ENCODE measurements at regions not wholly inside any gene's neighbourhood (a gene's known extent, or its start where the extent isn't known, plus 50 kb on each side); places are given as distances from the start of the nearest gene placed in this dataset.

DNA sequence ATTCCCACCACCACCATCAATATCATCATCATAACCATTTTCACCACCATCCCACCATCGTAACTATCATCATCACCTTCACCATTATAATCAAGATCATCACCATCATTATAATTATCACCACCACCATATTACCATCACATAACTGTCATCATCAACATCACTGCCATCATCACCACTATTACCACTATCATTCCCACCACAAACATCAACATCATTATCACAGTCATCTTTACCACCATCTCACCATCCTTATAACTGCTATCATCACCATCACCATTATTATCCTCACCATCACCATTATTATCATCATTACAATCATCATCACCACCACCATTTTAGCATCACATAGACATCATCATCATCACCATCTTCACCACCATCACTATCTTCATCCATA lies 167.1 kb upstream of the ZMIZ1 start:
- DNase-seq (ENCODE audit: low read depth in 1 of 2, low spot score in 1 of 2): no peak

DNA sequence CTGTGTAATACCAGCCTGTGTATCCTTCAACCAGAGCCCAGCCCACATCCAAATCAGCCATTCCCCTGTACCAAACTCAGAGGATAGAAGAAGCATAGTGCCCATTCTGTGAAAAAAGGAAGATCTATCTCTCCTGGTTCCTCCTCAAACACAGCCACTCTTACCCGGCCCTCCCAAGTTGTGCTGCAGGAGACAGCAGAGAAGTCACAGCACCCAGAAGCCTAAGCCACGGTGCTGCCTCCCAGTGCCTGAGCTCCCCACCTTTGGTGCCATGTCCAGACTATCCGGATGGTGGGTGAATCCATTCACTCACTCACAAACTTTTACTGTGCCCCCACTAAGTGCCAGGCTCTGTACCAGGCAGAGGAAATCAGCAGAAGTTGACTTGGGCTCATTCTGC lies 166.0 kb upstream of the ZMIZ1 start:
- no peak for DNase-seq (ENCODE audit: low read depth in 1 of 2, low spot score in 1 of 2)

DNA sequence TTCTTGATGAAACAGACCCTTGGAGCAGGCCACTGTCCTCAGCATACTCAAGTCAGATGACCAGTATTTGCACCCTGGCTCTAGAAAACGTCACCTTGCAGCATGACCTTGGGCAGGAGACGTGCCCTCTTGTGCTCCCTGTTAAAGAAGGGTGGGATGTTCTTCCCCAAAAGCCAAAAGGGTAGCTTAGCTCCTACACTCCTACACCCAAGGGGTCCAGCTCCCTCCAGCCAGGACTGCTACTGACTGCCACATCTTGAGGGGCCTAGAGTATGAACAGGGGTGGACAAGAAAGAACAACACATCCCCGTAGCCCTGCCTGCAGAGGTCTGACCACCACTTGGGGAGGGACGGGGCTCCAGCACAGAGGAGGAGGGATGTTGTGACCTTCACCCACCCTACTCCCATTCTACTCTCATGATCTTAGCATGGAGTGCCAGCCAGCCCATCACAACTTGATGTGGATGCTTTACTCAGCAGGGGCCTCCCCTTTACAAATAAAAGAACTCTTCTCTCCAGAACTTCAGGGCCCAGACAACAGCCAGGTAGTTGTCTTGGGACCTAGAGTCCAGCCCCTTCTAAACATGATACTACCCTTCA lies 165.3 kb upstream of the ZMIZ1 start:
- no peak for DNase-seq (ENCODE audit: low read depth in 1 of 2, low spot score in 1 of 2)

DNA sequence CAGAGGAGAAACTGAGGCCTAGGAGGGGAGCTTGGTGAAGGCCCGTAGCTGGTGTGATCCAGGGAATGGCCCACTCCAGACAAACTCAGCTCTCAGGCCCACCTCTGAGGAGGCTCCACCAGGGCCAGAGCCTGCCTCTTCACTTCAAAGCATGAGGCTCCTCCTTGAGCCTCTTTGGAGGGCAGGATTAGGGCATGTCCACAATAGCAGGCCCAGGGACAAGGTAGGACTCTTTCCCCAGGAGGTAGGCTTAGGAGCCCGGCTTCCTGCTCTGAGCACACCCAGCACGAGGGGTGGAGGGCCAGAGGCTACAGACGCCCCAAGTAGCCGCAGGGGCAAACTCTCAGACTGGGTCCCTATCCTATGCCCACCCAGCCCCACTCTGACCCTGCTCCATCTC lies 164.6 kb upstream of the ZMIZ1 start:
- DNase-seq (ENCODE audit: low read depth in 1 of 2, low spot score in 1 of 2): no peak

DNA sequence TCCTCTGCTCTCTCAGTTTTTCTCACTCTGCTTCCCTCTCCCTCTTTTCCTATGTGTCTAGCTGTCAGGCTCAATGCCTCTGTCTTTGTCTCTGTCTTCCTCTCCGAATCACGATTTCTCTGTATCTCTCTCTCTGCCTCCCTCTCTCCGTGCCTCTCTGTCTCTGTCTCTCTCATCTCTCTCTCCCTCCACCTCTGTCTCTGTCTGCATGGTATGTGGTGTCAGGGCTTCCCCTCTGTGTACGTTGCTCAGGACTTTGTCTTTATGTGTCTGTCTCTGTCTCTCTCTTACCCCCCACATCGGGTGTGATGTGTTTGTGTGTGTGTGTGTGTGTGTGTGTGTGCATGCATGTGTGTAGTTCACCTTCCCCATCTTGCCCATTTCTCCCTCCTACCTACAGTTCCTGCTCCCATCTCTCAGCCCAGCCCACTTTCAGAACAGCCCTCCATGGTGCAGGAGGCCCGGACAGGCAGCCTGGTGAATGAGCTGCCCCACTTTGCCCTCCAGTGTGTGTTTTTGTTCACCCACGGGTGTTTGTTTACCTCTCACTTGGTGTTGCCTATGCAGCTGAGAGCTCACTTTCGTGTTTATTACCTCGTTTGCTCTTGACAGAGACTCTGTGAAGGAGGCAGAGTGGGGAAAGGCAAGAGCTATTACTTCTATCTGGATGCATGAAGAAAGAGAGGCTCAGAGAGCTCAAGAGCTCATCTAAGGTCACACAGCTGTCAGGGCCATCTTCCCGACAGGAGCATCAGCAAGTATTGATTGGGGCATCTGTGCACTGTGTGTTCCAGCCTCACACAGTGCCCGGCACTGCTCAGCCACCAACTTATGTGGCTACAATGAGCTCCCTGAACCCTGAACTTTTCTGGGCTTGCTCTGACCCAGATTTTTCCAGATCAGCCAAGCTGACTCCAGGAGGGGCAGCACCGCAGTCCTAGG lies 163.5 kb upstream of the ZMIZ1 start:
- no peak for DNase-seq (ENCODE audit: low read depth in 1 of 2, low spot score in 1 of 2)

DNA sequence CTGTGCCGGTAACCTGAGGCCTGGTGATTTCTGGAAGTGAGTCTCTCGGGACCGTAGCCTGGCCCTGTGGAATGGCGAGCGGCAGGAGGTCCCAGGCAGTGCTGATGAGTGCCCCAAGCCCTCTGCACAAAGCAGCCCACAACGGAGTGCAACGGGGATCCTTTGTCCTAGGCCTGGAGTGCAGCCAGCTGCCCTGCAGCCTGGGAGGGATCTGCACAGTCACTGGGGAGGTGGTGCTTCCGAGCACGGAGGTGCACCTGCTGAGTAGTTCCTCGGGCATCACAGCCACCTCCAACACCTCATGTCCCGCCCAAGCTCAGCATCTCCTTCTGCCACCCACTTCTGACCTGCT lies 162.8 kb upstream of the ZMIZ1 start:
- no peak for DNase-seq (ENCODE audit: low read depth in 1 of 2, low spot score in 1 of 2)

DNA sequence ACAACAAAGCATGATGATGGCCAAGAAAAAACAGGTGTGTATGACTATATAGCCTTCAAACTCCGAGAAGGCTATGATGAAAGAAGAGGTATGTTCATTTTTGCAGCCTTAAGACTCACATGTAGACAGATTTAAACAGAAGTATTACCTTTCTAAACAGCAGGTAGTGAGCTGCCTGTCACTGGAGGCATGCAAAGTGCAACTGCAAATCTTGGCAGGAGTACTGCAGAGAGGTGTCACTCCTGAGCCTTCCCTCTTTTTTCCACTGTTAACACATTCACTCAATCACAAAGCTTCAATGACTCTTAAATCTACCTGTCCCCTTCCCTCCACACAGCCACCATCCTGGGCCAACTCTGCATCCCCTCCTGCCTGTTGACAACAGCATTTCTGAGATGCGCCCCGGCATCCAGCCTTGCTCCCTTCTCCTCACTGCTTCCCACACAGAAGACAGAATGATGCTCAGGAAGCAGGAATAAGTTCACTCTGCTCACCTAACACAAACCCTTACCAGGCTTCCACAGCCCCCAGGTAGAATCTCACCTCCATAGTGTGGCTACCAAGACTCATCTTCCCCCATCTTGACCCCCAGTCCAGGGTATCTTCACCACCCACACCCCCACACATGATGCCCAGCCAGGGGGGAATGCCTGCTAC lies 161.9 kb upstream of the ZMIZ1 start:
- no peak for DNase-seq (ENCODE audit: low read depth in 1 of 2, low spot score in 1 of 2)

DNA sequence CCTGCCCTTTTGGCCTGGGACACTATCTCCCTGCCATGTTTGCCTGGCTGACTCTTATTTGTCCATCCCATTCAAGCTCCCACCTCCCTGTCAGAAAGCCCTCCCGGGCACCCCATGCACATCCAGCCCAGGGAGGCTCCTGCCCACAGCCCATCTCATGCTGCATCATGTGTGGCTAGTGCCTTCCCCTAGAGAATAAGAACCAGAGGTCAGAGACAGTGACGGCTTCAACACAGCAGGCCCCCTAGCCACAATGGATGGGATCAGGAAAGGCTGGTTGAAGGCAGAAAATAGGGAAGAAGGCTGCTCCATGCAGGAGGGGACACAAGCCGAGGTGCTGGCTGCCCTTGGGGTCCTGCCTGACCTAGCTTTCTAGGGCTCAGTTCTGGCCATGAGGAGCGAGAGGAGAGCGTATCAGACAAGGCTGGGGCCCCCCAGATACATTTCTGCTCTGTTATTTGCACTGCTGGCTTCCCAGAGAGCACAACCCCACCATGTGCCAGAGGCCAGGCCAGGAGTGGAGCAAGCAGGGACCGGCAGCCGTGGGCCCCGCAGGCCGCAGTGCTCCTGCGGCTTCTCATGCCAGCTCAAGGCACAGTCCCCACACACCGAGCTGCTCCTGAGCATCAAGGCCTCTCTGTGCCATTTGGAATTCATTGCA lies 161.1 kb upstream of the ZMIZ1 start:
- DNase-seq (ENCODE audit: low read depth in 1 of 2, low spot score in 1 of 2): no peak

DNA sequence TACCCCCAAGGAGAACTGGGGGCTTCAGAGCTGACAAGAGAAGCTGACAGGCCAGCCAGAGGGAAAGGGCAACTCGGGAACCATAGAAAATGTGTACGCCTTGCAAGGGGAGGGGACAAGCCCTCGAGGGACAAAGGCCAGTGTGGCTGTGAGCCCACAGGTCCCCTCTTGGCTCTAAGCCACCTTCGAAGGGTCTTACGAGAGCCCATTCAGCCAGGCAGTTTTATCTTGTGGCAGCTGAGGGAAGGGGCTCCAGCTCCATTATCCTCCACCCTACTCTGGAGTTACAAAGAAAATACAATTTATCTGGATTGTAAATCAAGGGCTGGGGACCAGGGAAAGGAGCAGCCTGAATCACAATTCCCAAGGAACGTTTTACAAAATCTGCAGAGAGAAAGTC lies 159.5 kb upstream of the ZMIZ1 start:
- no peak for DNase-seq (ENCODE audit: low read depth in 1 of 2, low spot score in 1 of 2)

DNA sequence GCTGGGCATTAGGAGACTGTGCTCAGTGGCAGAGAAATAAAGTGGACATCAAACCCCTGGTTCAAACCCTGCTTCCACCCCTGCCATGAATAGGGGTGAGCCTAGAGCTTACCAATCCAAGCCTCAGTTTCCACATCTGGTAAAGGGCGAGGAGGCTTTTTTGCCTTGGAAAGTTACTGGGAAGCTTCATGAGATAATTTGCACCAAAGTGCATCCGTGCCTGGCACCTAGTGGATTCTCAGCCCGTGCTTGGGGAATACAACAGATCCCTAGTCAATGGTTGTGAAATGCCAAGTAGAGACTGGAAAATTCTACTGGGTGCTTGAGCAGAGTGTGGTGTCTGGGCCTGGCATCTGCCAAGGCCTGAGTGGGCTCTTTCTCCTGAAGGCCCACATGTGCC lies 158.7 kb upstream of the ZMIZ1 start:
- no peak for DNase-seq (ENCODE audit: low read depth in 1 of 2, low spot score in 1 of 2)

DNA sequence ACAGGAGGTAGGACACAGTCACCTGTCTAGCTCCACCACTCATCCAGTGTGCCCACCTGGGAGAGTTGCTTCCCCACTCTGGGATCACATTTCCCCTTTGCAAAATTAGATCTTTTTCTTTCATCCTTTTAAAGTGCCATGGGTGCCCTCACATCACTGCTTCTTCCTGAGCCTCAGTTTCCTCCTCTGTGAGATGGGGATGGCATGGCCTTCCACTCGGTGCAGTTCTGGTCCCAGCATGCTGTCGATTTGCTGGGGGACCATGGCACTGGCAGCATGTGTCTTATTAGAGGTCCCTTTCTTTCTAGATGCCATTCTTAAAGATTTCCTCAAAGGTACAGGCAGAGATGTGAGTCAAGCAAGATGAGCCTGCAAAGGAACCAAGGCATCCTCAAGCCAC lies 158.3 kb upstream of the ZMIZ1 start:
- no peak for DNase-seq (ENCODE audit: low read depth in 1 of 2, low spot score in 1 of 2)

DNA sequence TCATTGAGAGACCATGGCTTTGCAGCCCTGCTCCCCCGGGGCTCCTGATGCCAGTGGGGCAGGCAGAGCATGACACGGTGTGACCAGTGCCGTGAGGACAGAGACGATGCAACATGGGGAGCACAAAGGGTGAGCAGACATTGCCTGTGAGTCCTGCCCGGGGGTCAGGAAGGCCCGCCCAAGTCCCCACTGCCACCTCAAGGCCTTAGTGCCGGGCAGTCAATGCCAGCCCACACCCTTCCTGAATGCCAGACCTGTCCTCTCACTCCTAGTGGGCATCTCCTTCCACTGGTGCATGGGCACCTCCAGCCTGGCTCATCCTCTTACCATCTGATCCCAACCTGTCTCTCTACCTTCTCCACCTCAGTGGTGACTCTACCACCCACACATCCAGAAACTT lies 157.9 kb upstream of the ZMIZ1 start:
- no peak for DNase-seq (ENCODE audit: low read depth in 1 of 2, low spot score in 1 of 2)

DNA sequence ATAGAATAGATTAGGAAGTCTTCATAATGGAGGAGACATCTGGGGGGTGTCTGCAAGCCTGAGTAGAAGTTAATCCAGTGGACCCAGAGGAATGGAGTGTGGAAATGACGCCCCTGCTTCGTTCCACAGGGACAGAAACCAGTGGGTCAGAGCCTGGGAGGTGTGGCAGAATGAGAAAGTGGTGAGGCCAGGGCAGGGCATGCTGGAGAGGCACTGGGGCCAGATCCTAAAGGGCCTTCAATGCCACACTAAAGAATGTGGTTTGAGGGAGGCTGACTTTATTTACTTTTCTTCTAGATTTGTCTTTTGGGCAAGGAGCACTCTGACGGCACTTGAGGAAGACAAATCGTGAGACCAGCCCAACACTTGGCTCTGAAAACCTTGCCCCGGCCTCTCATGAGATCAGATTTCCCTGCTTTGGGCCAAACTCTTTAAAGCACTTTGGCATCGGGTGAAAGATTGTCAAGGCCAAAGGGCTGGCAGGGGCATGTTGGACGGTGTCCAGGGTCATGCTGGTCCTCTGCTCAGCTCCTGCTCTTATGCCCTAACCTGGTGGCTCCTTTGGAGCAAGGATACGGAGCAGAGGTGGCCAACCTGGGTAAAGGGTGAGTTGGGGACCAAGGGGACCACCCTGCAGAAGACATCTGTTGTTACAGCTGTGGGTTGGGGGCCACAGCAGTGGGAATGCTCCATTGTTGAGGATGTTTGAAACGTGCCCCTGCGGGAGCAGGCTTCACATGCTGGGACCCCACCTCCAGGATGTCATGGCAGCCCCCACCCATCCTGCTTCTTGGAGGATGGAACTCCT lies 157.0 kb upstream of the ZMIZ1 start:
- no peak for DNase-seq (ENCODE audit: low read depth in 1 of 2, low spot score in 1 of 2)

DNA sequence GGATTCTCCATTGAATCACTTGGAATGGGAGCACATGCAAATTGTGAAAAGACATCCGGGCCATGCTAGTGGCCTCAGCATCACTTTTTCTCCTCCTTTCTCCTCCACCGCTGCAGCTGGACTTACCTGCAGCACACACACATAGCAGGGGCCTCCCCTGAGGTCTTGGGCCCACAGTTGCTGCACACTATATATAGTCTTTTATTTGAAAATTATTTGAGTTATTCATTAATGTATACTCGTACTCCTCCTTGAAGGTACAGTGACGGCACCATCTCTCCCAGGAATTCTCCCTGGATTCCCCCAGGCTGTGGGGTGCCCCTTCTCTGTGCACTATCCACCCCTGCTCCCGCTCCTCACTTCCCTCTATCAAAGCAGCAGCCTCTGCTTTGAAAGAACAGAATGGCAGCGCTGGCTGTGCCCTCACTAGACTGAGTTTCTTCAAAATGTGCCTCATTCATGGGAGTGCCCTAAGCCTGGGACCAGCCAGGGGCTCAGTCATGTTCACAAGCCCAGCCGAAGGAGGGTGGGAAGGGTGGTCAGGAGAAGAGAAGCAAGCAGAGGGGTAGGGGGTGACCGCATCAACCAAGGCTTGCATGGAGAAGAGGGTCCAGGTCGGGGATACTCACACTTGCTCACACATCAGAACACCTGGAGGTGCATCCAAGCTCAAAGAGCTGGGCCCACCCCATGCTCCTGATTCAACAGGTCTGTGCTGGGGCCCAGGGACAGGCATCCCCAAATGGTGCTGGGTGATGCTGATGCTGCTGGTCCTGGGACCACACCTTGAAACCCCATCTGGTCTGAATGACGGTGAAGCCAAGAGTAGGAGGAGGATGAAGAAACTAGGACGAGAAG lies 156.2 kb upstream of the ZMIZ1 start:
- no peak for DNase-seq (ENCODE audit: low read depth in 1 of 2, low spot score in 1 of 2)

DNA sequence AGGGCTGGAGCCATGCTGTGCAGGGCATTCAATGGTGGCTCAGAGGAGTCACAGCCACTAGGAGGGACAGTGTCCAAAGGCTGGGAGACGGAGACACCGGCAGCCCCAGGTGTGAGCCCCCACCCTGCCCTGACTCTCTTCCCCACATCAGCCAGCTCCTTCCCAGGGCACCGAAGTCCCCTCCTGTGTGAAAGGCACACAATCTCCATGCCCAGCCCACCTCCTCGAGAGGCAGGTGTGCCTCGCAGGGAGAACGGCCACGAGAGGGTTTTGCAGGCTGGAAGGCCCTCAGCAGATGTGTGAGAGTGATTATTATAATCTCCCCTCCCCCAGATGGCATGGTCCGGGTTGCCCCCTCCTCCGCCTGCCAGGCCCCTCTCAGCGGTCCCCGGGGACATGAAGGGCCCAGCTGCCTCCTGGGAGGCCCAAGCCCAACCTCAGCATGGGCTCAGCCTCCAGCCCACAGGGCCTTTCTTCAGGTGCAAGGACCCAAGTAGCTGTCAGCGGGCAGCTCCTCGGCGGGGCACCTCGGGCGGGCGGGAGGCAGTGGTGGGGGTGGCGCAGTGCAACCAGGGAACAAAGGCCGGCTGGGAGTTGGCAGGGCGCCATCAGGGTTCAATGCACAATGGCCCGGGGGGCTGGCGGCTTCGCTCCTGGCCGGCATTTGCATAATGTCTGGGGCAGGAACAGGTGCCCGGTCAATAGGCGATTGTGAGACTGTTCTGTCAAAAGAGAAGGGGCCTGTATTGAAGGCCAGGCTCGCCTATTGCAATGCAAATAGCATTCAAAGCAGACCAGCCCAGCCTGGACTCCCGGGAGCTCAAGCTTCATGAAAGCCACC lies 155.3 kb upstream of the ZMIZ1 start:
- DNase-seq (ENCODE audit: low read depth in 1 of 2, low spot score in 1 of 2): no peak

DNA sequence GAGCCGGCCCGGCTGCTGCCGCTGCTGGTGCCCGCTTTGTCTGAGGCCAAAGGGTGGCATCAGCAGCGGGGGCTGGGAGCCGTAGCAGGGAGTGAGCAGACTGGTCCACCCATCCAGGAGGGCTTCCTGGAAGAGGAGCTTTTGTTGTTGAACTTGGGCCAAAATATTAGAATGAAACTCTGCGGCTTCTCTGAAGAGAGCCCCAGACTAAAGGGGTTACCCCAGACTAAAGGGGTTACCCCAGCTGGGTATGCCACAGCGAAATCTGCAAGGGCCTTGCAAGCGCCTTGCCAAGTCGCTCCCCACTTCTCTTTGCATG lies 154.7 kb upstream of the ZMIZ1 start:
- DNase-seq (ENCODE audit: low read depth in 1 of 2, low spot score in 1 of 2): no peak

DNA sequence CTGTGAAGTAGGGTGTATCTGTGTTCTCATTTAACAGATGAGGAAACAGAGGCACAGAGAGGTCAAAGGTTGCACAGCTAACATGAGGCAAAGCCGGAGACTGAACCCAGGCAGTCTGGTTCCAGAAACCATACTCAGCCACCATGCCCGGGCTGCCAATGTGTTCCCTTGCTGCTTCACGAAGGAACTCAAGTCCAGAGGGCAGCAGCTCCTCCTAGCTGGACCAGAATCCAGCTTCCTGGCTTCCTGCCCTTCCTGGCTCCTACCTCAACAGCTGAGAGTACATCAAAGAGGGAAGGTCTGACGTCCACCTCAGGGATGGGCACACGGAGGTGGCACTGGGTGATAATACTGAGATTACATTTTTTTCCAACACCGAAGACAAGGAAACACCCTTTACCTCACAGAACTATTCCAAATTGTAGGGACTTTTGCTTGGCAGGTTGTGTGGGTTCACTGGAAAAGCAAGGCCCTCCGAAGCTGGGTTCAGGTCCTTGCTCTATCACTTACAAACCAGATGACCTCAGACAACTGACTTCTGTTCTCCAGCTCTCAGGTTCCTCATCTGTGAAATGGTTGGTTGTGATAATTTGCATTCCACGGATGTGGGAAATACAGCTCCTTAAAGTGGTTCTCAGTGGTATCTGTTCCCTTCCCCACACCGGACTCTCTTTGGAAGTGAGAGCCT lies 154.1 kb upstream of the ZMIZ1 start:
- DNase-seq (ENCODE audit: low read depth in 1 of 2, low spot score in 1 of 2): no peak

DNA sequence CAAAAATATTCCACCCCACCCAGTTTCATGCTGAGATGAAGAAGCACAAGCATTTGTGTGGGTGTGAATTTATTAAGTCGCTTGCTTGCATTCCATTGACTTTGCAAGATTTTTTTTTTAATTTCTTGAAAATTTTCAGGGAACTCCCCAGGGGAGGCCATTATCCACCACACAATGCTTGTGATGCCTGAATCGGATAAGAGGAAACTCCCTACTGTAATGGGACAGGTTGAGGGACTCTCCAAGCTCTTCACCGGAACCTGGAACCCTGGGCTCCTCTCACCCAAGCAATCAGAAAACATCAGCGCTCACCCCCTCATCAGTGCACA lies 153.6 kb upstream of the ZMIZ1 start:
- no peak for DNase-seq (ENCODE audit: low read depth in 1 of 2, low spot score in 1 of 2)

DNA sequence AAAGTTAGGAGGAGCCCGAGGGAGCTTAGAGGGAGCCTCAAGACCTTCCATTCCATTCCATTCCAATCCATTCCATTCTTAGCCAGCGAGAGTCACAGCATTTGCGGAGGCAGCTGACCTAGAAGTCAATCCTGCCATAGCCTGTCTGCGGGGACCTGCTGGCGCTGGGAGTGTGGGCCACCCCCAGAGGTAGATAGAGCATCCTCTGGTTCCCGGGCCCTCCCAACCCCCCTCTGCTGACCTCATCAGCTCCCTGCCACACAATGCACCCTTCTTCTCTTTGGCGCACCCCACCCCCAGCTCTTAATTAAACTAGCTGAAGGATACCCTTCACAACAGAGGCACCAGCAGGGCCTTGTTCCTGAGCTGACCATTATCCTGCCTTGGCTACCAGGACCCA lies 152.5 kb upstream of the ZMIZ1 start:
- no peak for DNase-seq (ENCODE audit: low read depth in 1 of 2, low spot score in 1 of 2)

Measured in activated T-helper 1 cell treated with anti-CD3 and anti-CD28 coated beads, Interleukin-2, amount 50 U/mL, for 16 hours (primary cell).